Upper lobe of left lung (tissue), 4 donors: ENCODE measurements at regions not wholly inside any gene's neighbourhood (a gene's known extent, or its start where the extent isn't known, plus 50 kb on each side); places are given as distances from the start of the nearest gene placed in this dataset.

Experiments used
- CTCF ChIP-seq, 6 experiments: fragments of 450-650 bp in 4 of 6; fragments of 200-600 bp in 2 of 6; sonication (generic) in 2 of 6; IDR thresholded peaks; one replicate each; pipeline ENCODE4 v1.5.1; 2016 to 2019; ENCODE audit warnings: antibody characterized with exemption in 6 of 6
- EP300 ChIP-seq, 4 donors: sonication (generic); formaldehyde crosslinking; IDR thresholded peaks; one replicate each; pipeline ENCODE4 v1.5.1; 2017; ENCODE audit warnings: antibody characterized with exemption in 4 of 4, control low read depth in 2 of 4
- POLR2A ChIP-seq, 4 donors: fragments of 450-650 bp; IDR thresholded peaks; one replicate each; pipeline ENCODE4 v1.5.1; 2016 to 2017; ENCODE audit warnings: antibody characterized with exemption in 4 of 4, mild to moderate bottlenecking in 2 of 4
- POLR2AphosphoS5 ChIP-seq, 2 donors: sonication (generic); formaldehyde crosslinking; IDR thresholded peaks; one replicate each; pipeline ENCODE4 v1.5.1; 2017; ENCODE audit warnings: antibody characterized with exemption in 2 of 2

GRCh38 chr20:57876163-57876562 is 166.3 kb upstream of the PMEPA1 start:
- TF ChIP-seq CTCF (IDR thresholded peaks at IDR 0.05) (no peak), POLR2A (IDR thresholded peaks at IDR 0.05) (no peak), POLR2AphosphoS5 (IDR thresholded peaks at IDR 0.05) (no peak), EP300 (IDR thresholded peaks at IDR 0.05) (no peak)
